ENCODE measurements at regions not wholly inside any gene's neighbourhood (a gene's known extent, or its start where the extent isn't known, plus 50 kb on each side); places are given as distances from the start of the nearest gene placed in this dataset.

GRCh38 chr7:131687296-131687695 is 130.9 kb upstream of the PODXL start:
- no peak for TF ChIP-seq FOS (IDR thresholded peaks at IDR 0.05; ENCODE audit: borderline replicate concordance, insufficient read depth, low read length)
- TF ChIP-seq POLR2A (IDR thresholded peaks at IDR 0.05; ENCODE audit: low read depth, low read length): no peak
